T-helper 17 cell (primary cell): ENCODE measurements at regions not wholly inside any gene's neighbourhood (a gene's known extent, or its start where the extent isn't known, plus 50 kb on each side); places are given as distances from the start of the nearest gene placed in this dataset.
A peak's percentile ranks its signal among the peaks of the same experiment; 100 is the strongest.

ENCODE experiments used
- ATAC-seq: fragments of 150-1000 bp; cut with Tn5 transposase; 2 replicates; pipeline ENCODE4 v1.10.0; 2021; ENCODE audit warnings: mild to moderate bottlenecking, moderate library complexity
- DNase-seq, 3 donors: peaks; one replicate each; pipeline versions ENCODE4 v3.0.0 to v3.0.0-alpha.2; 2020 to 2021
- H3K9me3 ChIP-seq: one replicate; pipeline ENCODE4 v1.7.0; 2013; ENCODE audit warnings: low read length, mild to moderate bottlenecking; ENCODE audit not compliant: control insufficient read depth, poor library complexity, severe bottlenecking
- H3K27ac Mint-ChIP-seq: one replicate; pipeline ENCODE4 v1.8.0; 2022; ENCODE audit warnings: mild to moderate bottlenecking, moderate library complexity, mixed read lengths
- H3K27me3 Mint-ChIP-seq: one replicate; pipeline ENCODE4 v1.8.0; 2022; ENCODE audit warnings: mixed read lengths
- H3K36me3 Mint-ChIP-seq: one replicate; pipeline ENCODE4 v1.8.0; 2022; ENCODE audit warnings: low read depth, mixed read lengths
- H3K4me1 Mint-ChIP-seq: one replicate; pipeline ENCODE4 v1.8.0; 2022; ENCODE audit warnings: mild to moderate bottlenecking, mixed read lengths
- H3K4me3 Mint-ChIP-seq: one replicate; pipeline ENCODE4 v1.8.0; 2022; ENCODE audit warnings: mild to moderate bottlenecking, moderate library complexity, mixed read lengths

DNA sequence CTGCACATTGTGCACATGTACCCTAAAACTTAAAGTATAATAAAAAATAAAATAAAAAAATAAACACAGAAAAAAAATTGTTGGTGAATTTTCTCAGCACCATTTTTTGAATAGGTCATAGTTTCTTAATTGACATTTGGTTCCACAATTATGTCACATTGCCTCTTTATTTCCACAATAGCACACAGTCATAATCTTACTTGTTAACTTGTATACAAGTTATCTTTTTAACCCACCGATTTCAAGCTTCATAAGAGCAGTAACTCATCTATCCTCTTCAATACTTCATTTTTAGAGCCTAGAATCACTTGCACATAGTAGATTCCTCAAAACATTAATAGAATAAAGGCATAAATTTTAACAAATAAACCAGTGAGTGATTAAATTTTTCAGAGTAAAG is 1425.1 kb upstream of the LRRTM3 start:
- Mint-ChIP-seq H3K4me1 (no peaks in the 10 kb centered on the region), H3K36me3 (no peaks in the 10 kb centered on the region), H3K27me3 (no peaks in the 10 kb centered on the region), H3K4me3 (no peak overlapping the region), H3K27ac (peak overlapping the region; percentile 79)
- H3K9me3 ChIP-seq, result peaks cover 3% of the 10 kb centered on the region
- ATAC-seq (no peak), DNase-seq (no peak)

DNA sequence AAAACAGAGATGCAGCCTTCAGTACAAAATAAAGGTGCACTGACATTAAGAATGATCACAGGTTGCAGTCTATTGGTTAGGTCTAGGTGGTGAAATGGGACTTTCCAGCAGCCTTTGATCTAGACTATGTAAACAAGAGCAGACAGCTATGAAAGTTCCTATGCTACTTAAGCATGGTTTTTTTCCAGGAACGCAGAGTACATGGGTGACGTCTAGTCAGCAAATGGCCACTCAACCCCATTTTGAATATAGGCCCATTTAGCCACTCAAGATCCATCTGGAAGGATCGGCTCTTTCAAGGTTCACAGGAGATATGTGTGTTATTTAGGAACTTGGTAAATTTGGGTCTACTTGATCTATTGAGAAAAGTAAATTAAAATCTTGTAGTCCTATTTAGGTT is 1424.6 kb upstream of the LRRTM3 start:
- H3K4me3 Mint-ChIP-seq, result no peak overlapping the region
- H3K4me1 Mint-ChIP-seq, result no peaks in the 10 kb centered on the region

DNA sequence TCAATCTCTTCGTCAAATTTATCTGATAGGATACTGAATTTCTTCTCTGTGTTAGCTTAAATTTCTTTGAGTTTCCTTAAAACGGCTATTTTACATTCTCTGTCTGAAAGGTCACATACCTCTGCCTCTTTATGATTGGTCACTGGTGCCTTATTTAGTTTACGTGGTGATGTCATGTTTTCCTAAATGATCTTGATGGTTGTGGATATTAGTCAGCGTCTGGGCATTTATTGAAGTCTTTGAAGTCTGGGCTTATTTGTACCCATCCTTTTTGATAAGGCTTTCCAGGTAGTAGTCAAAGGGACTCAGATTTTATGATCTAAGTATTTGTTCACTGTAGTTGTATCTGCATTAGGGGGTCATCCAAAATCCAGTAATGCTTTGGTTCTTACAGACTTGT is 1407.5 kb upstream of the LRRTM3 start:
- H3K9me3 ChIP-seq, result no peaks in the 10 kb centered on the region
- Mint-ChIP-seq H3K27ac (no peak overlapping the region), H3K4me1 (no peaks in the 10 kb centered on the region), H3K36me3 (no peaks in the 10 kb centered on the region), H3K27me3 (no peaks in the 10 kb centered on the region), H3K4me3 (no peak overlapping the region)
- DNase-seq (no peak), ATAC-seq (no peak)

More for the DNA sequence above, 1424.6 kb upstream of the LRRTM3 start:
- peaks cover 3% of the 10 kb centered on the region for H3K9me3 ChIP-seq
- Mint-ChIP-seq H3K36me3 (no peaks in the 10 kb centered on the region), H3K27ac (peak overlapping the region; percentile 79), H3K27me3 (no peaks in the 10 kb centered on the region)
- DNase-seq (no peak), ATAC-seq (peak; percentile 97)

DNA sequence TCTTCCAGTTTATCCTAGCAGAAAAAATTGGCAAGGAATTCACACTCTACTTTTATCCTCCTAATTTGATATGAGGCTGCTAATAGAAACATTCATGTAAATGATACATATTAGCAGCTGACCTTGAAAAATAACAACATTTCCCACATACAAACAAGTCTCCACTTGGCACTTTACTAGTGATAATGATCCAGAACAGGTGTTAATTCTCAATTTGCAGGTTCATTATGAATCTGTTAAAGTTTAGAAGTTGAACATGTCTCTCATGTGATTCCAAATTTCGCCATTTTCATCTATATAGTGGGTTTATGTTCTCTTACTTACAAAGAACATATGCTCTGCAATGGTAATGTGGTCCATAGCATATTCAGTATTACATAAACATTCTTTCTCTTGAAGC is 1396.8 kb upstream of the LRRTM3 start:
- no peak for DNase-seq
- H3K36me3 Mint-ChIP-seq, result no peaks in the 10 kb centered on the region
- ATAC-seq, result no peak
- H3K4me1 Mint-ChIP-seq, result no peaks in the 10 kb centered on the region
- no peak overlapping the region for H3K27ac Mint-ChIP-seq
- H3K27me3 Mint-ChIP-seq, result no peaks in the 10 kb centered on the region
- H3K9me3 ChIP-seq, result no peaks in the 10 kb centered on the region
- no peak overlapping the region for H3K4me3 Mint-ChIP-seq

DNA sequence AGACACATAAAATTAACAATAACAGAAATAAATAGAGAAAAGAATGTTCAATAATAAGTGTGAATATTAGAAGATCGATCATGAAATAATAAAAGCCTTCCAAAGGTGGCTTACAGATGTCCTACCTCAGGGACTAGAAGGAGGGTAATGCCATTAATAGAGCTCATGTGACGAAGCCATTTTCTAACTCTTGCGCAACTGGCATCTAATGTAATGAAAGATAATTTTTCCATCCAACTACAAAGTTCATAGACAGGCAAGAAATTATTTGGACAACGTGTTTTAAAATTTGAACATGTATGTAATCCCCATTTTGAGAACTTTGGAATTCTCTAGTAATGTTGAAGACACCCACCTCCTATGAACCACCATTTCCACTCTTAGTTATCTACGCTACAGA is 1394.3 kb upstream of the LRRTM3 start:
- ATAC-seq (no peak), DNase-seq (no peak)
- no peak overlapping the region for H3K27ac Mint-ChIP-seq
- H3K4me3 Mint-ChIP-seq, result no peak overlapping the region
- H3K36me3 Mint-ChIP-seq, result no peaks in the 10 kb centered on the region
- no peaks in the 10 kb centered on the region for H3K27me3 Mint-ChIP-seq
- H3K4me1 Mint-ChIP-seq, result no peaks in the 10 kb centered on the region
- H3K9me3 ChIP-seq, result no peaks in the 10 kb centered on the region

DNA sequence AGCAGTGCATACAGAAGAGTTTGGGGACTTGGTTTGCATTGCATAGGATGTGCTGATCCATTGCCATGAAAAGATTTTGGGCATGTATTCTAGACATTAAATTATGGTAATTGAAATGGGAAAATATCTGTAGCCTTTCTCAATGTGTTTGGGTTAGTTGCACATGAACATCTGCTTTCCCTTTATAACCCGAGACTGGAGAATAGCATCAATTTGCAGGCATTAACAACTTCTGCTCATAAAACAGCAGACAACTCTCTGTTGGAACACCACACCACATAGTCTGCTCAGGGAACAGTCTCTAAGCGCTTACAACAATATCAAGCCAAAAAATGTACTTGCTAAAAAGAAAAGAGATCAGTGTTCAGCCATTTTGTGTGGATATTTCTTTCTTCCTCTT is 1391.1 kb upstream of the LRRTM3 start:
- no peak for DNase-seq
- H3K36me3 Mint-ChIP-seq, result no peaks in the 10 kb centered on the region
- H3K9me3 ChIP-seq, result no peaks in the 10 kb centered on the region
- no peaks in the 10 kb centered on the region for H3K27me3 Mint-ChIP-seq
- no peaks in the 10 kb centered on the region for H3K4me1 Mint-ChIP-seq
- no peak for ATAC-seq
- H3K4me3 Mint-ChIP-seq, result no peak overlapping the region
- H3K27ac Mint-ChIP-seq, result no peak overlapping the region

DNA sequence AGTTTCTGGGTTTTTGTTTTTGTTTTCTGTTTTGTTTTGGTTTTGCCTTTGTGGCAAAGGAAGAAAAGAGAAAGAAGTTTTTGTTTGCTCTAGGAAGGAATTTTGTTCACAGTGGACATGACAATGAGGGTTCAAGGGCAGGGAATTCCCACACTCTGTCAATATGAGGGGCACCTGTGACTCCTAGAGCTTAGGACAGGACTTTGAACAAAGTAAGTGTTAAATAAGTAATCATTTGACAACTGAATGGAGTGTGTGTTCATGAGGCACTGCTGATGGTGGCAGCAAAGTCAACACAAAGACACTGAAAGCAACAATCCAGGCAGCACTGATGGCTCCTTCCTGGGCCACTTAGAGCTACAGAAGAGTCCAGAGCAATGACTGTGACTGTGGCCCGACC is 1381.1 kb upstream of the LRRTM3 start:
- H3K27me3 Mint-ChIP-seq, result no peaks in the 10 kb centered on the region
- DNase-seq (no peak), ATAC-seq (no peak)
- no peaks in the 10 kb centered on the region for H3K4me1 Mint-ChIP-seq
- no peak overlapping the region for H3K27ac Mint-ChIP-seq
- no peaks in the 10 kb centered on the region for H3K36me3 Mint-ChIP-seq
- H3K4me3 Mint-ChIP-seq, result no peak overlapping the region
- no peaks in the 10 kb centered on the region for H3K9me3 ChIP-seq

DNA sequence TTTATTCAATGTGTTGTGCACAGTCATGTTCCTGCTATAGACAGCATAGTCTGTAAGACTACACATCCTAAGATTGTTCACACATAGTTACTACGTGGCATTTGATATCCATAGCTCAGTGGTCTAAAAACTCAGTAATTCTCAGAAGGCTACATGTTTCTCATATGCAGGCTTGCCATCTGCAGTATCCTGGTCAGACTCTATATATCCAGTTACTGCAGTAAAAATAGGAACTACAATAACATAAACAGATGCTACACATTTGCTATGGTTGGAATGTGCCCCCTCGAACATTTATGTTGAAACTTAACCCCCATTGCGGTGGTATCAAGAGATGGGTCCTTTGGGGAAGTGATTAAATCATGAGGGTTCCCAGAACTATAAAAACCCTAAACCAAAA is 1377.8 kb upstream of the LRRTM3 start:
- Mint-ChIP-seq H3K27me3 (no peaks in the 10 kb centered on the region), H3K36me3 (no peaks in the 10 kb centered on the region), H3K4me1 (no peaks in the 10 kb centered on the region)

DNA sequence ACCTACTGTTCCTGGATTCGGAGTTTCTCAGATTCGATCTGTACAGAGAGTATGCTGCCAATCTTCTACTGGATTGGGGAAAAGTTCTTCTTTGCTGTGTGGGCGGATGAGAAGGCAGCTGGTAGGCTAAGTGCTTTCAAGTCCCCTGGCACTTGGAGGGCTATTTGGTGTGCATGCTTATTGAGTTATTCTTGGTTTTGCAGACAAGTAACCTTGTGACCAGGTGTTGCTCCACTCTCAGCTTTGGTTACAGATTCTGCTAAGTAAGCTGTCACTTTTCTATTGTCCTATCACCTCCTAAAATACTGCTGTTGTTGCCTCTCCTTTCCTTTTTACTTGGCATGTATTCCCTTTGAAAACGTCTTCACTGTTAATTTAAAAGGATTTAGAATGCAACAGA is 1375.1 kb upstream of the LRRTM3 start:
- Mint-ChIP-seq H3K36me3 (no peaks in the 10 kb centered on the region), H3K4me1 (no peaks in the 10 kb centered on the region), H3K27me3 (no peaks in the 10 kb centered on the region), H3K27ac (no peak overlapping the region), H3K4me3 (no peak overlapping the region)
- ATAC-seq (no peak), DNase-seq (no peak)
- no peaks in the 10 kb centered on the region for H3K9me3 ChIP-seq

More for the DNA sequence above, 1377.8 kb upstream of the LRRTM3 start:
- no peaks in the 10 kb centered on the region for H3K9me3 ChIP-seq
- Mint-ChIP-seq H3K4me3 (no peak overlapping the region), H3K27ac (no peak overlapping the region)
- DNase-seq, result no peak
- ATAC-seq, result no peak

DNA sequence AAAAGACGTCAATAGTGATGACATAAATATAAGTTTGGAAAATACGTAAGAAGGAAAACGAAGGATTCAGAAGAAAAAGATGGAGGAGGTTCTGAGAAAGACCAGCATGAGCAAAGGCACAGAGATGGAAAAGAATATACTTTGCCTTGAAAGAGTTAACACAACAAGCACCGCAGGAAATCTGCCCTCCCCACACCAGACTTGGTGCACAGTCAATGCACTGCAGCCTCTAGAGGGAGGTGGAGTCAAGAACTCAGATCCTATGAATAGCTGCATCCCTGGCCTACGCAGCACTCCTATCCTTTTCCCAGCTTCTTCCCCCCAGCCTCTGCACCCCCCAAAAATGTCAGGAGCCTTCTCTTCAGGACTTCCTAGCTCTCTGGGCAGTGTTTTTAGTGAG is 1370.6 kb upstream of the LRRTM3 start:
- H3K4me1 Mint-ChIP-seq, result no peaks in the 10 kb centered on the region
- no peak overlapping the region for H3K4me3 Mint-ChIP-seq
- no peaks in the 10 kb centered on the region for H3K9me3 ChIP-seq
- no peak for DNase-seq
- no peak overlapping the region for H3K27ac Mint-ChIP-seq
- H3K27me3 Mint-ChIP-seq, result no peaks in the 10 kb centered on the region
- ATAC-seq, result no peak
- no peaks in the 10 kb centered on the region for H3K36me3 Mint-ChIP-seq

DNA sequence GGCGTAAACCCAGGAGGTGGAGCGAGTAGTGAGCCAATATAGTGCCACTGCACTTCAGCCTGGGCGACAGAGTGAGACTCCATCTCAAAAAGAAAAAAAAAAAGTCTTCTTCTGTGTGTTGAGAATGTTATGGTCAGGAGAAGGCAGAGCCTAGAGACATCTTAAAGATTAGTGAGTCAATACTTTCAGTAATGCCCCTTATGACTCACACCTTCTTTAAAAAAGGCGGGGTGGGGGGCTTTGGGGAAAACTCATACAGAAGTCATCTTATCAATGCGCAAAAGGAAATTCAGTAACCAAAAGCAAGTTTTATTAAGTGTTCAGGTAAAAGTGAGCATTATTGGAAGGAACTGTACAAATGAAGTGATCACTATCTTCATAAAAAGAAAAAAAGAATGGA is 1369.8 kb upstream of the LRRTM3 start:
- ATAC-seq (no peak), DNase-seq (no peak)
- Mint-ChIP-seq H3K36me3 (no peaks in the 10 kb centered on the region), H3K27ac (no peak overlapping the region), H3K27me3 (no peaks in the 10 kb centered on the region), H3K4me1 (no peaks in the 10 kb centered on the region), H3K4me3 (no peak overlapping the region)
- no peaks in the 10 kb centered on the region for H3K9me3 ChIP-seq

DNA sequence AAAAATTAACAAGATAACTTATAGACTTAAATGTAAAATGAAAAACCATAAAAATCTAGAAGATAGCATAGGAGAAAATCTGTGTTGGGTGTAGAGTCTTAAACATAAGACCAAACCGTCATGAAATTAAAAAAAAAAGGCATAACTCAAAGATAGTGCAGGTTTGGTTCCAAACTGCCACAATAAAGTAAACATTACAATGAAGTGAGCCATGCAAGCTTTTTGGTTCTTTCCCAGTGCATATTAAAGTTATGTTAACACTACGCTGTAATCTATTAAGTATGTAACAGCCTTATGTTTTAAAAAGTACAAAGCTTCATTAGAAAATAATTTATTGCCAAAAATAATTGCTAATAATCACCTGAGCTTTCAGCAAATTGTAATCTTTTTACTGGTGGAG is 1366.5 kb upstream of the LRRTM3 start:
- ATAC-seq, result no peak
- Mint-ChIP-seq H3K4me1 (no peaks in the 10 kb centered on the region), H3K36me3 (no peaks in the 10 kb centered on the region), H3K4me3 (no peak overlapping the region), H3K27me3 (no peaks in the 10 kb centered on the region), H3K27ac (no peak overlapping the region)
- DNase-seq, result no peak
- H3K9me3 ChIP-seq, result no peaks in the 10 kb centered on the region

DNA sequence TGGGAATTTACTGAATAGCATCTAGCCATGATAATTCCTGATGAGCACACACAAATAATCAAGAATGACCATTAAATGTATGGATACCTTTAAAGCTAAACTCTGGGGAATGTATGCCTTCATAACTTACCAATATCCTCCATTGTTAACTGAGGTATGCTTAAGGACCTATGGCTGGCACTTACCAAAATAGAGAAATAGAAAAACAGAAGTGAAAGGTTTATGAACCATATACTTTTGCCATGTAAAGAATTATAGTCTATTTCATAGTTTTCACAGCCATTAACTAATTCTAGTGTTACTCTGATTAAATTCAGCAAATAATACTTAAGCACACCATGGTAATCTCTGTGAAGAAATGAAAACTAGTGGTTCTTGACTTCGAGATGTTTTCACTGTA is 1360.6 kb upstream of the LRRTM3 start:
- H3K27me3 Mint-ChIP-seq, result peaks cover 2% of the 10 kb centered on the region
- no peaks in the 10 kb centered on the region for H3K9me3 ChIP-seq
- H3K4me1 Mint-ChIP-seq, result no peaks in the 10 kb centered on the region
- no peak overlapping the region for H3K4me3 Mint-ChIP-seq
- no peaks in the 10 kb centered on the region for H3K36me3 Mint-ChIP-seq
- no peak overlapping the region for H3K27ac Mint-ChIP-seq
- ATAC-seq (no peak), DNase-seq (no peak)

DNA sequence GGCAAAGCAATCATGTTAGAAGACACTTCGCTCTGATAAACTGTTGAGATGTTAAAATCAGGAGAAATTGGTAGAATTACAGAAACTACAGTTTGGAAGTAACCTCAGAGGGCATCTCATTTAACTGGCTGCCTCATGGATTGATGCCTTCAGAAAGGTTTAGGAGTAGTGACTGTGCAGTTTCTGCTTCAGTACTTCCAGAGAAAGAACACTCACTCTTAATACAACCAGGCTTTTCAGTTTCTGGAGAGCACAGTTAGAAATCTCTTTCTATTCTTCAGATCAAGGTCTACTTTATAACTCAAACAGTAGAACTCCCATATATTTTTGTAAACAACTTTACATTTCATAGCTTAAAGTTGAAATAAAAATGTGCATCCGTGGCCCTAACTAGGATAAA is 1358.9 kb upstream of the LRRTM3 start:
- Mint-ChIP-seq H3K4me3 (no peak overlapping the region), H3K36me3 (no peaks in the 10 kb centered on the region), H3K4me1 (peaks cover 2% of the 10 kb centered on the region), H3K27me3 (peaks cover 4% of the 10 kb centered on the region), H3K27ac (no peak overlapping the region)
- DNase-seq (no peak), ATAC-seq (no peak)
- H3K9me3 ChIP-seq, result no peaks in the 10 kb centered on the region
